ENCODE measurements at regions not wholly inside any gene's neighbourhood (a gene's known extent, or its start where the extent isn't known, plus 50 kb on each side); places are given as distances from the start of the nearest gene placed in this dataset.

DNA sequence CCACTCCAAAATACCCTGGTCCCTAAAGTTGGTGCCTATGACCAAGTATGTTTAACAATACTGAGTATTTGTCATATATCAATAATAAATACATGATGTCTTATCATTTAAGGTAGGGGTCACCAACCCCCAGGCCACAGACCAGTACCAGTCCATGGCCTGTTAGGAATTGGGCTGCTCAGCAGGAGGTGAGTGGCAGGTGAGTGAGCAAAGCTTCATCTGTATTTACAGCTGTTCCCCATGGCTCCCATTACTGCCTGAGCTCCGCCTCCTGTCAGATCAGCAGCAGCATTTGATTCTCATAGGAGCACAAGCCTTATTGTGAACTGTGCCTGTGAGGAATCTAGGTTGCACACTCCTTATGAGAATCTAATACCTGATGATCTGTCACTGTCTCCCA lies 126.2 kb downstream of the HNRNPD start:
- DNase-seq (ENCODE audit: low read depth, low spot score) (no peak), ATAC-seq (no peak)
- TF ChIP-seq TCF7L2 (IDR thresholded peaks at IDR 0.05; ENCODE audit: low read depth, low read length) (no peak), SIN3A (IDR thresholded peaks at IDR 0.05; ENCODE audit: borderline replicate concordance, insufficient read depth, low read depth, low read length) (no peak), POLR2AphosphoS5 (IDR thresholded peaks at IDR 0.05; ENCODE audit: low read depth, low read length) (no peak)
- TF ChIP-seq, protein P1, sequence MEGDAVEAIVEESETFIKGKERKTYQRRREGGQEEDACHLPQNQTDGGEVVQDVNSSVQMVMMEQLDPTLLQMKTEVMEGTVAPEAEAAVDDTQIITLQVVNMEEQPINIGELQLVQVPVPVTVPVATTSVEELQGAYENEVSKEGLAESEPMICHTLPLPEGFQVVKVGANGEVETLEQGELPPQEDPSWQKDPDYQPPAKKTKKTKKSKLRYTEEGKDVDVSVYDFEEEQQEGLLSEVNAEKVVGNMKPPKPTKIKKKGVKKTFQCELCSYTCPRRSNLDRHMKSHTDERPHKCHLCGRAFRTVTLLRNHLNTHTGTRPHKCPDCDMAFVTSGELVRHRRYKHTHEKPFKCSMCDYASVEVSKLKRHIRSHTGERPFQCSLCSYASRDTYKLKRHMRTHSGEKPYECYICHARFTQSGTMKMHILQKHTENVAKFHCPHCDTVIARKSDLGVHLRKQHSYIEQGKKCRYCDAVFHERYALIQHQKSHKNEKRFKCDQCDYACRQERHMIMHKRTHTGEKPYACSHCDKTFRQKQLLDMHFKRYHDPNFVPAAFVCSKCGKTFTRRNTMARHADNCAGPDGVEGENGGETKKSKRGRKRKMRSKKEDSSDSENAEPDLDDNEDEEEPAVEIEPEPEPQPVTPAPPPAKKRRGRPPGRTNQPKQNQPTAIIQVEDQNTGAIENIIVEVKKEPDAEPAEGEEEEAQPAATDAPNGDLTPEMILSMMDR (IDR thresholded peaks at IDR 0.05): no peak
- TF ChIP-seq, protein P2, sequence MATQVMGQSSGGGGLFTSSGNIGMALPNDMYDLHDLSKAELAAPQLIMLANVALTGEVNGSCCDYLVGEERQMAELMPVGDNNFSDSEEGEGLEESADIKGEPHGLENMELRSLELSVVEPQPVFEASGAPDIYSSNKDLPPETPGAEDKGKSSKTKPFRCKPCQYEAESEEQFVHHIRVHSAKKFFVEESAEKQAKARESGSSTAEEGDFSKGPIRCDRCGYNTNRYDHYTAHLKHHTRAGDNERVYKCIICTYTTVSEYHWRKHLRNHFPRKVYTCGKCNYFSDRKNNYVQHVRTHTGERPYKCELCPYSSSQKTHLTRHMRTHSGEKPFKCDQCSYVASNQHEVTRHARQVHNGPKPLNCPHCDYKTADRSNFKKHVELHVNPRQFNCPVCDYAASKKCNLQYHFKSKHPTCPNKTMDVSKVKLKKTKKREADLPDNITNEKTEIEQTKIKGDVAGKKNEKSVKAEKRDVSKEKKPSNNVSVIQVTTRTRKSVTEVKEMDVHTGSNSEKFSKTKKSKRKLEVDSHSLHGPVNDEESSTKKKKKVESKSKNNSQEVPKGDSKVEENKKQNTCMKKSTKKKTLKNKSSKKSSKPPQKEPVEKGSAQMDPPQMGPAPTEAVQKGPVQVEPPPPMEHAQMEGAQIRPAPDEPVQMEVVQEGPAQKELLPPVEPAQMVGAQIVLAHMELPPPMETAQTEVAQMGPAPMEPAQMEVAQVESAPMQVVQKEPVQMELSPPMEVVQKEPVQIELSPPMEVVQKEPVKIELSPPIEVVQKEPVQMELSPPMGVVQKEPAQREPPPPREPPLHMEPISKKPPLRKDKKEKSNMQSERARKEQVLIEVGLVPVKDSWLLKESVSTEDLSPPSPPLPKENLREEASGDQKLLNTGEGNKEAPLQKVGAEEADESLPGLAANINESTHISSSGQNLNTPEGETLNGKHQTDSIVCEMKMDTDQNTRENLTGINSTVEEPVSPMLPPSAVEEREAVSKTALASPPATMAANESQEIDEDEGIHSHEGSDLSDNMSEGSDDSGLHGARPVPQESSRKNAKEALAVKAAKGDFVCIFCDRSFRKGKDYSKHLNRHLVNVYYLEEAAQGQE (IDR thresholded peaks at IDR 0.05; ENCODE audit: insufficient read depth in 1 of 2, low read depth in 2 of 2, low read length in 1 of 2): no peak
- H3K4me3 ChIP-seq (ENCODE audit: low read depth in 2 of 2, low read length in 2 of 2): no peak overlapping the region
- H3K27ac ChIP-seq (ENCODE audit: low read length): no peak overlapping the region
- H3K36me3 ChIP-seq (ENCODE audit: control insufficient read depth, insufficient read depth, low read length): no peaks in the 10 kb centered on the region
- in situ Hi-C loops (cut with HindIII; ENCODE audit: low pct_unique_long_range_greater_than_20kb, low sequenced_read_pairs): no loop called here
- ChIA-PET CTCF (no interaction called here), POLR2A (no interaction called here)
- intact Hi-C loops (cut with micrococcal nuclease; ENCODE audit: unreplicated experiment): no loop called here
- H3K27me3 ChIP-seq (ENCODE audit: control insufficient read depth, insufficient read depth, low read length): no peaks in the 10 kb centered on the region; the same call in 1 of the 2 replicates
- no peaks in the 10 kb centered on the region for H3K9me3 ChIP-seq (ENCODE audit: control insufficient read depth, insufficient read depth, low read depth, low read length)
- BruUV-seq (replicated peaks): no TSS peak
- H3K4me1 ChIP-seq (ENCODE audit: control insufficient read depth, insufficient read depth, low read length): no peaks in the 10 kb centered on the region

DNA sequence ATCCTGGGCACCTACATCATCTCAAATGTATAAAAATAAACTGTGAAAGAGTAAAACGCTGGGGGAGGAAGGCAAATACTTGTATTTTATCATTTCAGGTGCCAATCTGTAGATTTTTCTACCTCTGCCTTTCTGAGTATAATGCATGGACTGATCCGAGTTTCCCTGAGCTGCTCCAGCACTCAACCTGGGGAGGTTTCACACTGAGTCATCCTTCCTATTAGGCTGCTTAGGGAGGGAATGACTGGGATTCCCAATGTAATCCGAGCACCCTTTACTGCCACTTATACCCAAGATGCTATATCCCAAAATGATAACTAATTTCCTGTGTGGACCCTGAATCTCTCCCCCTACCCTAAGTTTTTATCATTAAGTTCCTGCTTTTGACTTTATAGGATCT lies 126.6 kb downstream of the HNRNPD start:
- Histone ChIP-seq H3K4me1 (ENCODE audit: control insufficient read depth, insufficient read depth, low read length) (no peaks in the 10 kb centered on the region), H3K27ac (ENCODE audit: low read length) (no peak overlapping the region), H3K36me3 (ENCODE audit: control insufficient read depth, insufficient read depth, low read length) (no peaks in the 10 kb centered on the region), H3K4me3 (ENCODE audit: low read depth in 2 of 2, low read length in 2 of 2) (no peak overlapping the region), H3K27me3 (ENCODE audit: control insufficient read depth, insufficient read depth, low read length) (no peaks in the 10 kb centered on the region; the same call in 1 of the 2 replicates), H3K9me3 (ENCODE audit: control insufficient read depth, insufficient read depth, low read depth, low read length) (no peaks in the 10 kb centered on the region)
- ATAC-seq: no peak
- in situ Hi-C loops (cut with HindIII; ENCODE audit: low pct_unique_long_range_greater_than_20kb, low sequenced_read_pairs) (no loop called here), intact Hi-C loops (cut with micrococcal nuclease; ENCODE audit: unreplicated experiment) (no loop called here)
- no TSS peak for BruUV-seq (replicated peaks)
- ChIA-PET CTCF (no interaction called here), POLR2A (no interaction called here)
- TF ChIP-seq, protein P1 (IDR thresholded peaks at IDR 0.05): no peak
- TF ChIP-seq POLR2AphosphoS5 (IDR thresholded peaks at IDR 0.05; ENCODE audit: low read depth, low read length): no peak
- TF ChIP-seq TCF7L2 (IDR thresholded peaks at IDR 0.05; ENCODE audit: low read depth, low read length): no peak
- TF ChIP-seq SIN3A (IDR thresholded peaks at IDR 0.05; ENCODE audit: borderline replicate concordance, insufficient read depth, low read depth, low read length): no peak
- TF ChIP-seq, protein P2 (IDR thresholded peaks at IDR 0.05; ENCODE audit: insufficient read depth in 1 of 2, low read depth in 2 of 2, low read length in 1 of 2): no peak
- DNase-seq (ENCODE audit: low read depth, low spot score): no peak

Measured in Panc1 (cell line).